Jurkat, Clone E6-1 (cell line): ENCODE measurements at regions not wholly inside any gene's neighbourhood (a gene's known extent, or its start where the extent isn't known, plus 50 kb on each side); places are given as distances from the start of the nearest gene placed in this dataset.
"Not testable (repeated sequence)": the region's sequence is repeated elsewhere in the genome, so short reads cannot be mapped to it uniquely, and the experiment has no call there.

ENCODE experiments used
- DNase-seq: peaks from one replicate; pipeline ENCODE4 v3.0.0-alpha.2; 2011; ENCODE audit warnings: low read depth, low spot score
- H3K4me3 ChIP-seq: 2 replicates; pipeline ENCODE4 v1.5.1; 2011; ENCODE audit warnings: mild to moderate bottlenecking, low read length, control low read depth, moderate library complexity

DNA sequence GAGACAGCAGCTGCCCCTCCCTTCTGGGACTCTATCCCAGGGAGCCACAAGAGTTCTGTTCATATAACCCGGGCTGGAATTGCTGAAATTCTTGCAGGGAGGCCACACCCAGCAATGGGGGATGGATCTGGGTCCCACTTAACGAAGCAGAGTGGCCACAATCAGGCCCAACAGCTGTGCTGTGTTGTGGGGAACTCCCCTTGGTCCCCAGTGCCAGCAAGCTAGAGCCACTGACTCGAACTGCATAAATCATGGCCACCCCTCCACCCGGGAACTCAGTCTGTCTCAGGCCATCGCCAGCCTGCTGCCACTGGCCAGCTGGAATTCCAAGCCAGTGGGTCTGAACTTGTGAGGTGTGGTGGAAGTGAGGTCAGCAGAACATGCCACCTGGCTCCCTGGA is 111.1 kb downstream of the KLF8 start:
- H3K4me3 ChIP-seq = no peak overlapping the region
- no peak for DNase-seq

DNA sequence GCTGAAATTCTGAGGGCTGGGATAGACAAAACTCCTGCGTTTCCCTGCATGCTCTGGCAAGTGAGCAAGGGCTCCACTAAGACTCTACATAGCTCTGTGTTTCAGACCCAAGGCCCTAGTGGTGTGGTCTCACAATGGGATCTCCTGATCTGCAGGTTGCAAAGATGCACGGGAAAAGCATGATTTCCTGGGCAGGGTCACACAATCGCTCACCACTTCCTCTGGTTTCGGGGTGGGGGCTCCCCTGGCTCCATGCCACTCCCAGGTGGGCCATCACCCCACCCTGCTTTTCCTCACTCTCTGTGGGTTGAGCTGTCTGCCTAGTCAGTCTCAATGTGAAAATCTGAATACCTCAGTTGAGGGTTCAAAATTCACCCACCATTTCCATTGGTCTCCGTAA is 111.5 kb downstream of the KLF8 start:
- H3K4me3 ChIP-seq = no peak overlapping the region
- peak; percentile 48 for DNase-seq

DNA sequence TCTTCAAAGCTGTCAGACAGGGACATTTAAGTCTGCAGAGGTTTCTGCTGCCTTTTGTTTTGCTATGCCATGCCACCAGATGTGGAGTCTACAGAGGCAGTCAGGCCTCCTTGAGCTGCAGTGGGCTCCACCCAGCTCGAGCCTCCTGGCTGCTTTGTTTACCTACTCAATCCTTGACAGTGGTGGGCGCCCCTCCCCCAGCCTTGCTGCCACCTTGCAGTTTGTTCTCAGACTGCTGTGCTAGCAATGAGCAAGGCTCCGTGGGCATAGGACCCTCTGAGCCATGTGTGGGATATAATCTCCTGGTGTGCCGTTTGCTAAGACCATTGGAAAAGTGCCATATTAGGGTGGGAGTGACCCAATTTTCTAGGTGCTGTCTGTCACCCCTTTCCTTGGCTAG is 126.0 kb downstream of the KLF8 start:
- H3K4me3 ChIP-seq, DNase-seq: not testable (repeated sequence)

DNA sequence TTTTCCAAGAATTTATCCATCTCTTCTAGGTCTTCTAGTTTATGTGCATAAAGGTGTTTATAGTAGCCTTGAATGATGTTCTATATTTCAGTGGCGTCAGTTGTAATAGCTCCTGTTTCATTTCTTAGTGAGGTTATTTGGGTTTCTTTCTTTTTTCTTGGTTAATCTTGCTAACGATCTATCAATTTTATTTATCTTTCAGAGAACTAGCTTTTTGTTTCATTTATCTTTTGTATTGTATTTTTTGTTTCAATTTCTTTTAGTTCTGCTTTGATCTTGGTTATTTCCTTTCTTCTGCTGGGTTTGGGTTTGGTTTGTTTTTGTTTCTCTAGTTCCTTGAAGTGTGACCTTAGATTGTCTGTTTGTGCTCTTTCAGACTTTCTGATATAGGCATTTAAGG is 133.0 kb downstream of the KLF8 start:
- not testable (repeated sequence) for H3K4me3 ChIP-seq, DNase-seq

DNA sequence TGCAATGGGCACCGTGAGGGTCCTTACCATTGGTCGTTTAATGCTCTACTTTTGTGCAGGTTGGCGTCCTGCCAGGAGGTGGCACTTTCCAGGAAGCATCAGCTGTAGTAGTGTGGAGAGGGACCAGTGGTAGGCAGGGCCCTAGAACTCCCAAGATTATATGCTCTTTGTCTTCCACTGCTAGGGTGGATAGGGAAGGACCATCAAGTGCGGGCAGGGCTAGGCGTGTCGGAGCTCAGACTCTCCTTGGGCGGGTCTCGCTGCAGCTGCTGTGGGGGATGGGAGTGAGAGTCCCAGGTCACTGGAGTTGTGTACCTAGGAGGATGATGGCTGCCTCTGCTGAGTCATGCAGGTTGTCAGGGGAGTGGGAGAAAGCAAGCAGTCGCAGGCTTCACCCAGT is 134.7 kb downstream of the KLF8 start:
- DNase-seq = peak; percentile 14
- no peak overlapping the region for H3K4me3 ChIP-seq

DNA sequence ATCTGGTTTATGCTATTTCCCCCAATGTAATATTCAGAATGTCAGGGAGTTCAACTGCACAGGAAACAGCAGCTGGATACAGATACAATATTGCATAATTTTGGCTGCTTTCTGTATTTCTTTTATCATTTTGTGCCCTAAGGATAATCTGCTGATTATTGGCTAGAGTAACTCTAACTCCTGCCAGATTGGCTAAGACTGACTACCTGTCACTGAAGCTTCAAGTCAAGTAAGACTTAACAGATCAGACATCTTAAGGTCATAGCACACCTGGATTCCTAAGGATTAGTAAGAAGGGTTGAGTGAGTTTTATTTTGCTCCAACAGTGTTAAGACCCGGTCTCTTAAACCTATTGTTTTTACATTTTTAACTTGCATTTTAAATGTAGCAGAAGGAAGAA is 136.8 kb downstream of the KLF8 start:
- H3K4me3 ChIP-seq = no peak overlapping the region
- no peak for DNase-seq

DNA sequence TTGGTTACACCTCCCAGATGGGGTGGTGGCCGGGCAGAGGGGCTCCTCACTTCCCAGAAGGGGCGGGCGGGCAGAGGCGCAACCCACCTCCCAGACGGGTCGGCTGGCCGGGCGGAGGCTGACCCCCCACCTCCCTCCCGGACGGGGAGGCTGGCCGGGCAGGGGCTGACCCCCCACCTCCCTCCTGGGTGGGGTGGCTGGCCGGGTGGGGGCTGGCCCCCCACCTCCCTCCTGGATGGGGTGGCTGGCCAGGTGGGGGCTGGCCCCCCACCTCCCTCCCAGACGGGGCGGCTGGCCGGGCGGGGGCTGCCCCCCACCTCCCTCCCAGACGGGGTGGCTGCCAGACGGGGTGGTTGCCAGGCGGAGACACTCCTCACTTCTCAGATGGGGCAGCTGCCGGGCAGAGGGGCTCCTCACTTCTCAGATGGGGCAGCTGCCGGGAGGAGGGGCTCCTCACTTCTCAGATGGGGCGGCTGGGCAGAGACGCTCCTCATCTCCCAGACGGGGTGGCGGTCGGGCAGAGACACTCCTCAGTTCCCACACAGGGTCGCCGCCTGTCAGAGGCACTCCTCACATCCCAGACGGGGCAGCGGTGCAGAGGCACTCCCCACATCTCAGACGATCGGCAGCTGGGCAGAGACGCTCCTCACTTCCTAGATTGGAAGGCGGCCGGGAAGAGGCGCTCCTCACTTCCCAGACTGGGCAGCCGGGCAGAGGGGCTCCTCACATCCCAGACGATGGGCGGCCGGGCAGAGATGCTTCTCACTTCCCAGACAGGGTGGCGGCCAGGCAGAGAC is 148.0 kb downstream of the KLF8 start:
- not testable (repeated sequence) for H3K4me3 ChIP-seq, DNase-seq

DNA sequence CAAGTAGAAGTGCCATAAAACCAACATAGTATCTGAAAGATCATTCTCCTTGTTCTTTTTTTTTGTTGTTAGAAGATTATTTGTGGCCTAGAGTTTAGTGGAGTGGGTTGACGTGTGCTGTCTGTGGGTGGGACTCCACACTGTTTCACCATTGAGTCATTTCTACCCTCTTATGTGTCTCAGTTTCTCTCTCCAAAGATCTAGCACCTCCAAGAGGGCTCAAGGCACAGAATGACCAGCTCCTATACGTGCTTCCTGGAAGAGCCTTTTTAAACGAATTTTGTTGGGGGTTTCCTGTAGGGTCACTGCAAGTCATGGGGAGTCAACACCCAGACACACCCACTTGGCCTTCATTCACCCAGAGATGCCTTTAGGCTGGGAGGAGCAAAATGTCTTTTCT is 150.1 kb downstream of the KLF8 start:
- no peak for DNase-seq

DNA sequence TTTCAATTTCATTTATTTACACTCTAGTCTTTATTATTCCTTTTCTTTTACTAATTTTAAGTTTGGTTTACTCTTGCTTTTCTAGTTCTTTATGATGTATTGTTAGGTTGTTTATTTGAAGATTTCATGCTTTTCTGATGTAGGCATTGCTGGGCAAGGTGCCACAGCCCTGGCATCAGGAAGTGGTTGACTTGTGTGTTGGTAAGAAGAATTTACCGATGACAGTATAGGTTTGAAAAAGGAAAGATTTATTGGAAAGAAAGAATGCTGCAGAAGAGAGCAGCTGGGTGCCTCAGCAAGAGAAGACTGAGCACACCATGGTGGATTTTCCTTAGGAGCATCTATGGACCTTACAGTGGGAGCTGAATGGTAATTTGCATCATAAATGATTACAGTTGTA is 153.2 kb downstream of the KLF8 start:
- no peak overlapping the region for H3K4me3 ChIP-seq
- DNase-seq = peak; percentile 35

More for the DNA sequence above, 150.1 kb downstream of the KLF8 start:
- no peak overlapping the region for H3K4me3 ChIP-seq

DNA sequence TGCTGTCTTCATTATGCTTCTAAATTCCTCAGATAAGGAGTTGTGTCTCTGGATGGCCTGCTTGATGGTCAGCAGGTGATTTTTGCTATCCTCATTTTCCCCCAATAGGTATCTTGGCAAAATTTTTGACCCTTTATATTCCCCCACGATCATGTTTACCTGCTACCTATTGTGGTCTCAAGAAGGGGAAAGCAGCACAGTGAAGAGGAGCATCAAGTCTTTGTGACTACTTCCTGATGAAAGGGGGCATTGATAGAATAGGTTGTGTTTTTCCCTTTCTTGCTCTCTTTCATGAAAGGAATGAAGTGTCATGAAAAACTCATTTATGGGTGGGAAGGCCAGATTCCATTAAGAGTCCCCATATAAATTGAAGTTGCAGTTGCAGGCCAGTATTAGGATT is 153.8 kb downstream of the KLF8 start:
- H3K4me3 ChIP-seq = no peak overlapping the region
- DNase-seq = no peak

DNA sequence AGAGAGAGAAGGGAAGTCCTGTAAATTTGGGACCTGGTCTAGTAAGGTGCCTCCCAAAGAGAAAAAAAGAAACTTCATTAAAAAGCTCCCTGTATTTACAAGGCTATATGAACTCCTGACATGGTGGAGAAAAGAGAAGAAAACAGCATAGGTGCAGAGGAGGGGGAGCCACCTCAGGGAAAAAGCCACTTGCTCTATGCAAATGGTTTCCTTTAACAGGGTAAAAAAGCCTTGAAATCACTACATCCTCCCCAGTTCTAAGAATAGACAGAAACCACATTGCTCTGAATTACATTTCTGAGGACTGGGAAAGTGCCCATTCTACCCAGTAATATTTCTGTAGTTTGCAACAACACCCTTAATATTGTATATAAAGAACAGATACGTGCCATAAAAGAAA is 165.5 kb downstream of the KLF8 start:
- H3K4me3 ChIP-seq = no peak overlapping the region
- no peak for DNase-seq

DNA sequence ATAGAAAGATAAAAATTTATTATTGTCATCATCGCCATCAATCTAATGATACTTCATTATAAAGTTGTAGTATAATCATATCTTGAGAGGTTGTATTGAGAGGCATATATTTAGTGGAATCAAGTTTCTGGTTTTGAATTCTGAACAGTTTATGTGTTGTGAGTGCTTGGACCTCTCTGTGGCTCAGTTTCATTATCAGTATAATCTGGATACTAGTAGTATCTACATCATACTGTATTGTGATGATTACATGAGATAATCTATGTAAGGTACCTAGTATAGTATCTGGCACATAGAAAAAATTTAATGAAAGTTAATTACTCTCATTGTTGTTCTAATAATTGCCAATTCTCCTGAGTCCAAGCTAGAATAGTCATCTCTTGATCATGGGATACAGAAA is 161.2 kb upstream of the UBQLN2 start:
- no peak for DNase-seq

DNA sequence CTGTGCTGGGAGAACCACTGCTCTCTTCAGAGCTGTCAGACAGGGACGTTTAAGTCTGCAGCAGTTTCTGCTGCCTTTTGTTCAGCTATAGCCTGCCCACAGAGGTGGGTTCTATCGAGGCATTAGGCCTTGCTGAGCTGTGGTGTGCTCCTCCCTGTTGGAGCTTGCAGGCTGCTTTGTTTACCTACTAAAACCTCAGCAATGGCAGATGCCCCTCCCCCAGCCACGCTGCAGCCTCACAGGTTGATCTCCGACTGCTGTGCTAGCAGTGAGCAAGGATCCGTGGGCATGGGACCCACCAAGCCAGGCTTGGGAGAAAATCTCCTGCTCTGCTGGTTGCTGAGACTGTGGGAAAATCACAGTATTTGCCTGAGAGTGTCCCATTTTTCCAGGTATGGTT is 133.8 kb upstream of the UBQLN2 start:
- DNase-seq = no peak
- no peak overlapping the region for H3K4me3 ChIP-seq

More for the DNA sequence above, 161.2 kb upstream of the UBQLN2 start:
- H3K4me3 ChIP-seq = no peak overlapping the region

DNA sequence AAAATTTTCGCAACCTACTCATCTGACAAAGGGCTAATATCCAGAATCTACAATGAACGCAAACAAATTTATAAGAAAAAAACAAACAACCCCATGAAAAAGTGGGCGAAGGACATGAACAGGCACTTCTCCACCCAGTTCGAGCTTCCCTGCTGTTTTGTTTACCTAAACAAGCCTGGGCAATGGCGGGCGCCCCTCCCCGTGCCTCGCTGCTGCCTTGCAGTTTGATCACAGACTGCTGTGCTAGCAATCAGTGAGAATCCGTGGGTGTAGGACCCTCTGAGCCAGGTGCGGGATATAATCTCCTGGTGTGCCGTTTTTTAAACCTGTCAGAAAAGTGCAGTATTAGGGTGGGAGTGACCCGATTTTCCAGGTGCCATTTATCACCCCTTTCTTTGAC is 111.4 kb upstream of the UBQLN2 start:
- not testable (repeated sequence) for H3K4me3 ChIP-seq, DNase-seq

DNA sequence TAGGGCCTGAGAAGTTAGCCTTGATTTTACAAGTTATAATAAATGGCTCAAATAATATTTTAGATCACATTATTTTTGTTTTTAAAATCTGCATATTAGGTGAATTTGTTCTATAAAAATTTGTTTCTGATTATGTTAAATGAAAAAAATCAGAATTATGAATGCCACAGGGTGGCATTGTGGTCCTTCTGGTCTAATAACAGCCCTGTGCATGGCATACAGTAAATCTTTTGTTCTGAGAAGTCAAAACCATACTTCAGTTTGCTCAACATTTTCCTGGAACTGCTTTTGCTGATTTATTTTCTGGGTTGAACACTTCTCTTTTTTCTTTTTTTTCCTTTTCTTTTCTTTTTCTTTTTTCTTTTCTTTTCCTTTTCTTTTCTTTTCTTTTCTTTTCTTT is 101.0 kb upstream of the UBQLN2 start:
- no peak overlapping the region for H3K4me3 ChIP-seq
- no peak for DNase-seq

DNA sequence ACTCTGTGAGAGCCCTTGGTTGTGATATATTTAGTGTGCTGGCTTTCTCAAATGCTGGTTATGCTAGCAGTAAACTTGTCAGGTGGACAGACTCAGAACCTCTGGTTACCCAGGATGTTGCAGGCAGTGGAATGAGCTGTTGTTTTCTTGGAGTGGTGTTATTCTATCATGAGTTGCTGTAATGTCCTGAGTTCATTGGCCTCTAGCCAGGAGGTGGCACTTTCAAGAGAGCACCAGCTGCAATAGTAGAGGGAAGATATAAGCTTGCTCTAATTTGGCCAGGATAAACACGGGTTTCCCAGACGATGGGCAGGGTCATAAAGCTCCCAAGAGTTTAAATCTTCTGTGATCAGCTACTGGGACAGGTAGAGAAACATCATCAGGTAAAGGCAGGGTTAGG is 95.0 kb upstream of the UBQLN2 start:
- H3K4me3 ChIP-seq = no peak overlapping the region
- no peak for DNase-seq

DNA sequence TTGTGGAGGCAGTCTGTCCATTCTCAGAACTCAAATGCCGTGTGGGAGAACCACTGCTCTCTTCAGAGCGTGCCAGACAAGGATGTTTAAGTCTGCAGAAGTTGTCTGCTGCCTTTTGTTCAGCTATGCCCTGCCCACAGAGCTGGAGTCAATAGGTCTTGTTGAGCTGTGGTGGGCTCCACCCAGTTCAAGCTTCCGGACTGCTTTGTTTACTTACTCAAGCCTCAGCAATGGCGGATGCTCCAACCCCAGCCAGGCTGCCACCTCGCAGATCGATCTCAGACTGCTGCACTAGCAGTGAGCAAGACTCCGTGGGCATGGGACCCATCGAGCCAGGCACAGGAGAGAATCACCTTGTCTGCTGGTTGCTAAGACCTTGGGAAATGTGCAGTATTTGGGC is 68.5 kb upstream of the UBQLN2 start:
- not testable (repeated sequence) for DNase-seq, H3K4me3 ChIP-seq

DNA sequence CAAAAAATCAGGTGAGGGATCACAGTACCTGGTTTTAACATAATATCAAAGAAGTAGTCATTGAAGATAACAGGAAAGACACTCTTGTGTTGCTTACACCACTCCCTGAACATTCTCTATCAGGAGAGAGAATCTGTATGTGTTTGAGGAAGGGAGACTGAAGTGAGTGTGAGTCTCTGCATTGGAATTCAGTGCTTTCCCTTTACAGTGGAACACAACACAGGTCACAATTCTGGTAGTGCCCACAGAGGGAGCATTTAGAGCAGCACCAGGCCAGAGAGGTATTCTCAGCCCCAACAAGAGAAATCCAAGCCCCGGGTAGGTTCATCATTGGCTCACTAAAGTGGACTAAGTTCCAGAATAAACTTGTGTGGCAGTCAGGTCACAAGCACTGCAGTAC is 64.7 kb upstream of the UBQLN2 start:
- no peak for DNase-seq

DNA sequence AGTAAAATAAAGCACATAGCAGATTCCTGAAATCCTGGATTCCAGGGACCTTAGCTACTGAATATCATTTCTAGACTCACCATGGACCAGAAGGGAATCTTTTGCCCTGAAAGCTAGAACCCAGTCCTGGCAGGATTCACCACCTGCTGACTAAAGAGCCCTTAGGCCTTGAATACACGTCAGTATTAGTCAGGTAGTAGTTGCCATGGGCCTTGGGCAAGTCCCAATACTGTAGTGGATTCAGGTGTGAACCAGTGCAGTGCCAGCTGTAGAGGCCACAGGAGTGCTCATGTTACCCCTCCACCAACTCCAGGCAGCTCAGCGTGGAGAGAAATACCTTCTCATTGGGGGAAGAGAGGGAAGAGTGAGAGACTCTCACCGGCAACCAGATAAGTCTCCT is 64.1 kb upstream of the UBQLN2 start:
- no peak for DNase-seq
- no peak overlapping the region for H3K4me3 ChIP-seq

More for the DNA sequence above, 64.7 kb upstream of the UBQLN2 start:
- no peak overlapping the region for H3K4me3 ChIP-seq

DNA sequence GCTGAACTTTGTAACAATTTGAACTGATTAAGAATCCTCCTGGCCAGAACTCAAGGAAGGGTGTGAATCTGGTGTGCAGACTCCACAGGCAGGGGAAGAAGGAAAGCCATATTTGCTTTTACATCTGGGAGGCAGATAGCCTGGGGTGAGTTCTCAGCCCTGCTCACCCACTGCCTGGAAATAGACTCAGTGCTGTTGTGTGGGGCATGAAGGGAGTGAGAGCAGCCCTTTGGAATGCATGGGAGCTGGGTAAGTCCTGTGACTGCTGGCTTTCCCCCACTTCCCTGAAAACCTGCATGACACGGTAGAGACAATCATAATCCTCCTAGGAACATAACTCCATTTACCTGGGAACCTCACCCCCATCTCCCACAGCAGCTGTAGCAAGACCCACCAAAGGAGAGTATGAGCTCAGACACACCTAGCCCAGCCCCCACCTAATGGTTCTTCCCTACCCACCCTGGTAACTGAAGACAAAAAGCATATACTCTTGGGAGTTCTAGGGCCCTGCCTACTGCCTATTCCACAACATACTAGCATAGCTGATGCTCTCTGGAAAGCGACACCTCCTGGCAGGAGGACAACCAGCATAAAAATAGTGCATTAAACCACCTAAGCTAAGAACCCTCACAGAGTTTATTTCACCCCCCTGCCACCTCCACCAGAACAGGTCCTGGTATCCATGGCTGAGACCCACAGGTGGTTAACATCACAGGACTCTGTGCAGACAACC is 59.3 kb upstream of the UBQLN2 start:
- H3K4me3 ChIP-seq = no peak overlapping the region
- DNase-seq = peak; percentile 9

DNA sequence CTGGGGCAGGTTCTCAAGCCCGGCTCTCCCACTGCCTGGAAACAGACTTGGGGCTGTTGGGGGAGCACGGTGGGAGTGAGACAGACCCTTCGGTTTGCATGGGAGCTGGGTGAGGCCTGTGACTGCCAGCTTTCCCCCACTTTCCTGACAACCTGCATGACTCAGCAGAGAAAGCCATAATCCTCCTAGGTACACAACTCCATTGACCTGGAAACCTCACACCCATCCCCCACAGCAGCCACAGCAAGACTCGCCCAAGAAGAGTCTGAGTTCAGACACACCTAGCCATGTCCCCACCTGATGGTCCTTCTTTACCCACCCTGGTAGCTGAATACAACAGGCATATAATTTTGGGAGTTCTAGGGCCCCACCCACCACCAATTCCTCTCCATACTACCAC is 57.6 kb upstream of the UBQLN2 start:
- DNase-seq = no peak
- no peak overlapping the region for H3K4me3 ChIP-seq
